Neural cell (in vitro differentiated cells): ENCODE measurements at regions not wholly inside any gene's neighbourhood (a gene's known extent, or its start where the extent isn't known, plus 50 kb on each side); places are given as distances from the start of the nearest gene placed in this dataset.

Source experiments
- H2AFZ ChIP-seq: fragments of 200-600, 300-800 bp; sonication (generic), shearing (Covaris generic); 2 replicates; pipeline ENCODE4 v1.6.0; 2014; ENCODE audit warnings: low read depth, mild to moderate bottlenecking, antibody characterized with exemption, low read length, moderate library complexity
- H3F3A ChIP-seq: fragments of 200-600 bp; shearing (Covaris generic); 2 replicates; pipeline ENCODE4 v1.6.1; 2016; ENCODE audit warnings: mild to moderate bottlenecking, moderate library complexity, mixed read lengths, antibody characterized with exemption, low read length; ENCODE audit not compliant: insufficient read depth, poor library complexity, severe bottlenecking
- H3K27ac ChIP-seq: fragments of 200-600, 300-800 bp; sonication (generic), shearing (Covaris generic); 2 replicates; pipeline ENCODE4 v1.5.1; 2014; ENCODE audit warnings: mild to moderate bottlenecking, low read length, moderate library complexity
- H3K27me3 ChIP-seq: fragments of 300-800, 200-600 bp; sonication (generic), shearing (Covaris generic); 2 replicates; pipeline ENCODE4 v1.6.0; 2014; ENCODE audit warnings: mild to moderate bottlenecking, low read depth, low read length, moderate library complexity; ENCODE audit not compliant: insufficient read depth
- H3K36me3 ChIP-seq: fragments of 300-800, 200-600 bp; sonication (generic), shearing (Covaris generic); 2 replicates; pipeline ENCODE4 v1.5.1; 2014; ENCODE audit warnings: mild to moderate bottlenecking, antibody characterized with exemption, low read length, moderate library complexity; ENCODE audit not compliant: insufficient read depth
- H3K4me2 ChIP-seq: fragments of 300-800, 200-600 bp; sonication (generic), shearing (Covaris generic); 2 replicates; pipeline ENCODE4 v1.6.0; 2014; ENCODE audit warnings: mild to moderate bottlenecking, low read length
- H3K4me3 ChIP-seq: fragments of 300-800, 200-600 bp; sonication (generic), shearing (Covaris generic); 2 replicates; pipeline ENCODE4 v1.5.1; 2014; ENCODE audit warnings: mild to moderate bottlenecking, low read length, moderate library complexity
- H3K79me2 ChIP-seq: fragments of 200-600 bp; shearing (Covaris generic); replicated peaks from 2 replicates; pipeline ENCODE4 v1.6.0; 2014; ENCODE audit warnings: mild to moderate bottlenecking, low read length, moderate library complexity; ENCODE audit not compliant: insufficient read depth
- H3K9ac ChIP-seq: fragments of 300-800, 200-600 bp; sonication (generic), shearing (Covaris generic); 2 replicates; pipeline ENCODE4 v1.6.1; 2016; ENCODE audit warnings: mild to moderate bottlenecking, low read length, mixed read lengths
- H3K9me2 ChIP-seq: fragments of 200-600 bp; shearing (Covaris generic); 2 replicates; pipeline ENCODE4 v1.6.1; 2016; ENCODE audit warnings: mild to moderate bottlenecking, low read length, mixed read lengths; ENCODE audit not compliant: insufficient read depth
- H3K9me3 ChIP-seq: fragments of 200-600, 300-800 bp; sonication (generic), shearing (Covaris generic); 2 replicates; pipeline ENCODE4 v1.6.1; 2016; ENCODE audit warnings: mild to moderate bottlenecking, mixed run types, low read length, moderate library complexity, mixed read lengths
- H4K20me1 ChIP-seq: fragments of 200-600 bp; shearing (Covaris generic); 2 replicates; pipeline ENCODE4 v1.6.1; 2016; ENCODE audit warnings: mild to moderate bottlenecking, mixed run types; ENCODE audit not compliant: insufficient read depth
- EP300 ChIP-seq: fragments of 450-650 bp; conservative IDR thresholded peaks from 2 replicates; pipeline ENCODE4 v1.6.1; 2014; ENCODE audit warnings: antibody characterized with exemption, mild to moderate bottlenecking, moderate library complexity; ENCODE audit not compliant: poor library complexity, severe bottlenecking
- EZH2 ChIP-seq: fragments of 200-600, 300-800 bp; shearing (Covaris generic), sonication (generic); IDR thresholded peaks from 2 replicates; pipeline ENCODE4 v1.6.1; 2014; ENCODE audit warnings: antibody characterized with exemption, low read length, borderline replicate concordance, mild to moderate bottlenecking; ENCODE audit not compliant: insufficient read depth, poor library complexity, severe bottlenecking
- MXI1 ChIP-seq: fragments of 450-650 bp; conservative IDR thresholded peaks from 2 replicates; pipeline ENCODE4 v1.6.1; 2014; ENCODE audit warnings: antibody characterized with exemption, mild to moderate bottlenecking; ENCODE audit not compliant: poor library complexity, severe bottlenecking
- POLR2AphosphoS5 ChIP-seq: IDR thresholded peaks from 2 replicates; pipeline ENCODE4 v1.6.1; 2012
- RAD21 ChIP-seq: fragments of 450-650 bp; conservative IDR thresholded peaks from 2 replicates; pipeline ENCODE4 v1.6.1; 2014; ENCODE audit warnings: antibody characterized with exemption, mild to moderate bottlenecking, moderate library complexity
- SMC3 ChIP-seq: fragments of 450-650 bp; conservative IDR thresholded peaks from 2 replicates; pipeline ENCODE4 v1.6.1; 2014; ENCODE audit warnings: antibody characterized with exemption, mild to moderate bottlenecking, moderate library complexity; ENCODE audit not compliant: poor library complexity
- TAF1 ChIP-seq: IDR thresholded peaks from 2 replicates; pipeline ENCODE4 v1.6.1; 2012; ENCODE audit warnings: low read depth
- TF ChIP-seq, protein P1 (sequence below): IDR thresholded peaks from 2 replicates; pipeline ENCODE4 v1.6.1; 2012; ENCODE audit warnings: borderline replicate concordance
- TF ChIP-seq, protein P2 (sequence below): fragments of 450-650 bp; IDR thresholded peaks from 2 replicates; pipeline ENCODE4 v1.5.1; 2014; ENCODE audit warnings: antibody characterized with exemption, mild to moderate bottlenecking, moderate library complexity; ENCODE audit not compliant: poor library complexity, severe bottlenecking

DNA sequence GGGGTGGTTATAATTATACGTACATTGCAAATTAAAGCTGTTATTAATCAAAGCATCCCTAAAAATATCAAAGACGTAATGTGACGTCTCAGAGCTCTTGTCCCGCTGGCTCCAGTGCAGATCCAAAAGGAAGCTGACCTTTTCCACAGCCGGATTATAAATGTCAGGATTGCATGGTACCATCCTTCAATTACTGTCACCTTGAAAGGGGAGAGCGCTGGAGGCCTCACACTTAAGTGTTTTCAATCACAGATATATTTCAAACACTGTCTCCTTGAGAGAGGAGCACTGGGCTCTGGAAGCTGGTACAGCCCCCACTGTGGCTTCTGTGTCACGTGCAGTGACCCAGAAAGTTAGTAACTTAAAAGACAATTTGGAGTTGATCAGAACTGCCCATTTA is 94.2 kb downstream of the AIPL1 start:
- Histone ChIP-seq H3K4me2 (no peak overlapping the region), H4K20me1 (no peaks in the 10 kb centered on the region), H3K27ac (no peak overlapping the region)

DNA sequence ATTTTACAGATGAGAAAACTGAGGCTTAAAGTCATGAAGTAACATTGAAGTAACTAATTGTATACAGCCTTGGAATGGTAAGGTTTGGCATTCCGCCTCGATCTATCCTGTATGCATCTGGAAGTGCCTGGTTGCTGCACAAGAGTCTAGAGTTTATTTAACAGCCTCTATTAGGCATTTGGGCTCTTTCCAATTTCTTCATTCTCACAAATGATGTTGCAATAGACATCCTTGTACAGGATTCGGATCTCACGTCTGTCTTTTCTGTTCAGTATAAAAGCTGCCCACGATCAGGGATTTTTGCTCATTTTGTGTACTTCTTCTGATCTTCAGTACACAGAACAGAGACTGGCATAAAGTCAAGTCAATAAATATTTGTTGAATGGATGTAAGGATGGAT is 100.5 kb downstream of the AIPL1 start:
- no peaks in the 10 kb centered on the region for H3K27me3 ChIP-seq
- TF ChIP-seq SMC3 (no peak), RAD21 (no peak), EZH2 (no peak)

More for the DNA sequence above, 94.2 kb downstream of the AIPL1 start:
- no peak for TF ChIP-seq SMC3
- peak; percentile 35 for TF ChIP-seq EP300
- no peak for TF ChIP-seq RAD21
- no peak for TF ChIP-seq TAF1
- TF ChIP-seq, protein P1, sequence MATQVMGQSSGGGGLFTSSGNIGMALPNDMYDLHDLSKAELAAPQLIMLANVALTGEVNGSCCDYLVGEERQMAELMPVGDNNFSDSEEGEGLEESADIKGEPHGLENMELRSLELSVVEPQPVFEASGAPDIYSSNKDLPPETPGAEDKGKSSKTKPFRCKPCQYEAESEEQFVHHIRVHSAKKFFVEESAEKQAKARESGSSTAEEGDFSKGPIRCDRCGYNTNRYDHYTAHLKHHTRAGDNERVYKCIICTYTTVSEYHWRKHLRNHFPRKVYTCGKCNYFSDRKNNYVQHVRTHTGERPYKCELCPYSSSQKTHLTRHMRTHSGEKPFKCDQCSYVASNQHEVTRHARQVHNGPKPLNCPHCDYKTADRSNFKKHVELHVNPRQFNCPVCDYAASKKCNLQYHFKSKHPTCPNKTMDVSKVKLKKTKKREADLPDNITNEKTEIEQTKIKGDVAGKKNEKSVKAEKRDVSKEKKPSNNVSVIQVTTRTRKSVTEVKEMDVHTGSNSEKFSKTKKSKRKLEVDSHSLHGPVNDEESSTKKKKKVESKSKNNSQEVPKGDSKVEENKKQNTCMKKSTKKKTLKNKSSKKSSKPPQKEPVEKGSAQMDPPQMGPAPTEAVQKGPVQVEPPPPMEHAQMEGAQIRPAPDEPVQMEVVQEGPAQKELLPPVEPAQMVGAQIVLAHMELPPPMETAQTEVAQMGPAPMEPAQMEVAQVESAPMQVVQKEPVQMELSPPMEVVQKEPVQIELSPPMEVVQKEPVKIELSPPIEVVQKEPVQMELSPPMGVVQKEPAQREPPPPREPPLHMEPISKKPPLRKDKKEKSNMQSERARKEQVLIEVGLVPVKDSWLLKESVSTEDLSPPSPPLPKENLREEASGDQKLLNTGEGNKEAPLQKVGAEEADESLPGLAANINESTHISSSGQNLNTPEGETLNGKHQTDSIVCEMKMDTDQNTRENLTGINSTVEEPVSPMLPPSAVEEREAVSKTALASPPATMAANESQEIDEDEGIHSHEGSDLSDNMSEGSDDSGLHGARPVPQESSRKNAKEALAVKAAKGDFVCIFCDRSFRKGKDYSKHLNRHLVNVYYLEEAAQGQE: peak; percentile 68
- no peak for TF ChIP-seq MXI1
- no peak for TF ChIP-seq EZH2
- TF ChIP-seq, protein P2, sequence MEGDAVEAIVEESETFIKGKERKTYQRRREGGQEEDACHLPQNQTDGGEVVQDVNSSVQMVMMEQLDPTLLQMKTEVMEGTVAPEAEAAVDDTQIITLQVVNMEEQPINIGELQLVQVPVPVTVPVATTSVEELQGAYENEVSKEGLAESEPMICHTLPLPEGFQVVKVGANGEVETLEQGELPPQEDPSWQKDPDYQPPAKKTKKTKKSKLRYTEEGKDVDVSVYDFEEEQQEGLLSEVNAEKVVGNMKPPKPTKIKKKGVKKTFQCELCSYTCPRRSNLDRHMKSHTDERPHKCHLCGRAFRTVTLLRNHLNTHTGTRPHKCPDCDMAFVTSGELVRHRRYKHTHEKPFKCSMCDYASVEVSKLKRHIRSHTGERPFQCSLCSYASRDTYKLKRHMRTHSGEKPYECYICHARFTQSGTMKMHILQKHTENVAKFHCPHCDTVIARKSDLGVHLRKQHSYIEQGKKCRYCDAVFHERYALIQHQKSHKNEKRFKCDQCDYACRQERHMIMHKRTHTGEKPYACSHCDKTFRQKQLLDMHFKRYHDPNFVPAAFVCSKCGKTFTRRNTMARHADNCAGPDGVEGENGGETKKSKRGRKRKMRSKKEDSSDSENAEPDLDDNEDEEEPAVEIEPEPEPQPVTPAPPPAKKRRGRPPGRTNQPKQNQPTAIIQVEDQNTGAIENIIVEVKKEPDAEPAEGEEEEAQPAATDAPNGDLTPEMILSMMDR: no peak
- peak; percentile 26 for TF ChIP-seq POLR2AphosphoS5
- no peak overlapping the region for H2AFZ ChIP-seq
- no peaks in the 10 kb centered on the region for H3K36me3 ChIP-seq
- no peaks in the 10 kb centered on the region for H3K27me3 ChIP-seq
- H3K9me3 ChIP-seq: no peaks in the 10 kb centered on the region
- H3F3A ChIP-seq: no peaks in the 10 kb centered on the region
- H3K9ac ChIP-seq: no peak overlapping the region
- H3K4me3 ChIP-seq: no peak overlapping the region
- no peaks in the 10 kb centered on the region for H3K79me2 ChIP-seq
- no peaks in the 10 kb centered on the region for H3K9me2 ChIP-seq

DNA sequence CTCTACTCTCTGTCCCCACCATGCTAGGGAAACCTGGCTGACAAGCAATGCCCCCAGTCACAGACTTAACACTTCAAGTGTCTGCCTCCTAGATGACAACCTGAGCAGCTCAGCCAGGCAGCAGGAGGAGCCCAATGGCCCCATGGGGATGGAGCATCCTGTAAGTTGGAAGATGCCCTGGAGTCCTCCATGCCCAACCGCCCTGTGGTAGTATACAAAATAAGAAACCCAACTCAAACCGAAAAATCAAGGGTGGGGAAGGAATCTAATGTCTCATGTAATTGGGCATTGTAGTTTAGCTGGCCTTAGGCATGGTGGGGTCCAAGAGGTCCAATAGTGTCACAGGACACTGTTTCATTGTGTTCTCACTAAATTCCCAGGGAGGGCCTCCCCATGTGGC is 104.0 kb downstream of the AIPL1 start:
- no peak overlapping the region for H2AFZ ChIP-seq
- H3K36me3 ChIP-seq: no peaks in the 10 kb centered on the region
- H3K27ac ChIP-seq: no peak overlapping the region

More for the DNA sequence above, 100.5 kb downstream of the AIPL1 start:
- H3K9me2 ChIP-seq: no peaks in the 10 kb centered on the region
- H3F3A ChIP-seq: no peaks in the 10 kb centered on the region
- H2AFZ ChIP-seq: no peak overlapping the region
- H3K79me2 ChIP-seq: no peaks in the 10 kb centered on the region
- H3K9me3 ChIP-seq: no peaks in the 10 kb centered on the region
- H3K4me3 ChIP-seq: no peak overlapping the region
- H3K9ac ChIP-seq: no peak overlapping the region
- no peak overlapping the region for H3K27ac ChIP-seq
- no peak overlapping the region for H3K4me2 ChIP-seq
- no peaks in the 10 kb centered on the region for H3K36me3 ChIP-seq
- no peaks in the 10 kb centered on the region for H4K20me1 ChIP-seq

More for the DNA sequence above, 104.0 kb downstream of the AIPL1 start:
- Histone ChIP-seq H3K4me3 (no peak overlapping the region), H3K9ac (no peak overlapping the region), H4K20me1 (no peaks in the 10 kb centered on the region), H3F3A (no peaks in the 10 kb centered on the region), H3K27me3 (no peaks in the 10 kb centered on the region), H3K9me2 (no peaks in the 10 kb centered on the region), H3K9me3 (no peaks in the 10 kb centered on the region), H3K79me2 (no peaks in the 10 kb centered on the region), H3K4me2 (no peak overlapping the region)
- TF ChIP-seq POLR2AphosphoS5: no peak
